Activated T-helper 1 cell treated with anti-CD3 and anti-CD28 coated beads, Interleukin-12 subunit alpha, Interleukin-12 subunit beta, Interleukin-2, Interleukin-4 antibody, amounts not matched to agents 30 ng/mL and 10 ng/mL and 1 ng/mL, durations not matched to agents 14 hours and 24 hours and 36 hours (primary cell): ENCODE measurements at regions not wholly inside any gene's neighbourhood (a gene's known extent, or its start where the extent isn't known, plus 50 kb on each side); places are given as distances from the start of the nearest gene placed in this dataset.
"Not testable (repeated sequence)": the region's sequence is repeated elsewhere in the genome, so short reads cannot be mapped to it uniquely, and the experiment has no call there.

ENCODE experiments used
- DNase-seq: peaks from one replicate; pipeline ENCODE4 v3.0.0; 2021; ENCODE audit warnings: low spot score
- H3K27ac Mint-ChIP-seq: one replicate; pipeline ENCODE4 v1.8.0; 2021; ENCODE audit warnings: mild to moderate bottlenecking, mixed read lengths
- H3K27me3 Mint-ChIP-seq: one replicate; pipeline ENCODE4 v1.8.0; 2022; ENCODE audit warnings: mild to moderate bottlenecking, moderate library complexity, mixed read lengths; ENCODE audit not compliant: insufficient read depth
- H3K36me3 Mint-ChIP-seq: one replicate; pipeline ENCODE4 v1.8.0; 2021; ENCODE audit warnings: low read depth, mixed read lengths
- H3K4me1 Mint-ChIP-seq: one replicate; pipeline ENCODE4 v1.8.0; 2021; ENCODE audit warnings: low read depth, mixed read lengths
- H3K4me3 Mint-ChIP-seq: one replicate; pipeline ENCODE4 v1.8.0; 2021; ENCODE audit warnings: mild to moderate bottlenecking, moderate library complexity, mixed read lengths
- H3K9me3 Mint-ChIP-seq: one replicate; pipeline ENCODE4 v1.8.0; 2021; ENCODE audit warnings: mixed read lengths
- intact Hi-C: fragments of 100-400 bp; cut with micrococcal nuclease; formaldehyde crosslinking; loops from one replicate; pipeline ENCODE4 v1.15.1; 2024

GRCh38 chr11:29161191-29161590 is 855.6 kb downstream of the KCNA4 start:
- H3K27me3 Mint-ChIP-seq = no peaks in the 10 kb centered on the region

DNA sequence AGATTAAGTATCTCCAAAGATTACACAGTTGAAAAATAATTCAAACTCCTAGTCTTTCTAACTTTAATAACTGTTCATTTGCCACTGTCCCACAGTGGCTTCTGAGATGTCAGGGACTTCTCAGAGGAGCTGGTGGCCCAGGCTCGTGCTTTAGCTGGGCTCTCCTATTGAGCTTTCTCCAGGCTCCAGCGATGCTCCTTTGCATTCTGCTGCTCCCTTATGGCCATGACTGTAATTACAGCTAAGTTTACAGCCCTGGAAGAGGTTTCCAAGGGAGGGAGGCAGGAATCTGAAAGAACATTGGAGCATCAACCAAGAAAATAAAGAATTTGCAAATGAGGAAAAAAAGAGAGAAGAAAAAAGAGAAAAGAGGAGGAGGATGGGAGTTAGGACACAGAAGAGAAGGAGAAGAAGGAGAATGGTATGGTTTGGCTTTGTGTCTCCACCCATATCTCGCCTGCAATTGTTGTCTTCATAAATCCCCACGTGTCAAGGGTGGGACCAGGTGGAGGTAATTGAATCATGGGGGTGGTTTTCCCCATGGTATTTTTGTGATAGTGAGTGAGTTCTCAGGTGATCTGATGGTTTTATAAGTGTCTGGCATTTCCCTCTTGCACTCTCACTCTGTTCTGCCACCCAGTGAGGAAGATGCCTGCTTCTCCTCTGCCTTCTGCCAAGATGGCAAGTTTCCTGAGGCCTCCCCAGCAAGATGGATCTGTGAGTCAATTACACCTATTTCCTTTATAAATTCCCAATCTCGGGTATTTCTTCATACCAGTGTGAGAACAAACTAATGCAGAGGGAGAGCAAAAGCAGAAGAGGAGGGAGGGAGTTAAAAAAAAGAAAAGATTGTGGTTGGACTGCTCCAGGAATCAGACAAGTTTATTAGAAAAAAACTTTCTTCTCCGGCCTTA is 857.0 kb downstream of the KCNA4 start:
- H3K27ac Mint-ChIP-seq = no peak overlapping the region
- DNase-seq = no peak
- H3K4me3 Mint-ChIP-seq = no peak overlapping the region
- H3K4me1 Mint-ChIP-seq = no peaks in the 10 kb centered on the region
- no peaks in the 10 kb centered on the region for H3K9me3 Mint-ChIP-seq
- intact Hi-C loops = no loop called here
- no peaks in the 10 kb centered on the region for H3K27me3 Mint-ChIP-seq
- H3K36me3 Mint-ChIP-seq = no peaks in the 10 kb centered on the region

More at GRCh38 chr11:29161191-29161590, 855.6 kb downstream of the KCNA4 start:
- no peak for DNase-seq
- Mint-ChIP-seq H3K4me3 (no peak overlapping the region), H3K4me1 (no peaks in the 10 kb centered on the region), H3K9me3 (no peaks in the 10 kb centered on the region), H3K36me3 (no peaks in the 10 kb centered on the region), H3K27ac (no peak overlapping the region)
- intact Hi-C loops = no loop called here

DNA sequence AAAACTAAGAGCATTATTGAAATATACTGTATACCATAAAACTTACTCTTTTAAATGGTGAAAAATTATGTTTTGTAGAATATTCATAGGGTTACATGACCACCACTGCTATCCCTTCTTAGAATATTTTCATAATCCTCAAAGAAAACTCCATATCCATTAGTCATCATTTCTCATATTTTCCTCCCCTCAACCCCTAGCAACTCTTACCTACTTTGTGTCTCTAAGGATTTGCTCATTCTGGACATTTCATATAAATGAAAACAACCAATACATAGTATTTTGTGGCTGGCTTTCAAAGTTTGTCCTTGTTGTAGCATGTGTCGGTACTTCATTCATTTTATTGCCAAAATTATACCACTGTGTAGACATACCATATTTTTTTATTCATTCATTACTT is 863.8 kb downstream of the KCNA4 start:
- intact Hi-C loops = no loop called here
- no peaks in the 10 kb centered on the region for H3K4me1 Mint-ChIP-seq
- no peak overlapping the region for H3K27ac Mint-ChIP-seq
- no peaks in the 10 kb centered on the region for H3K9me3 Mint-ChIP-seq
- DNase-seq = no peak
- H3K27me3 Mint-ChIP-seq = no peaks in the 10 kb centered on the region
- no peaks in the 10 kb centered on the region for H3K36me3 Mint-ChIP-seq
- H3K4me3 Mint-ChIP-seq = no peak overlapping the region

DNA sequence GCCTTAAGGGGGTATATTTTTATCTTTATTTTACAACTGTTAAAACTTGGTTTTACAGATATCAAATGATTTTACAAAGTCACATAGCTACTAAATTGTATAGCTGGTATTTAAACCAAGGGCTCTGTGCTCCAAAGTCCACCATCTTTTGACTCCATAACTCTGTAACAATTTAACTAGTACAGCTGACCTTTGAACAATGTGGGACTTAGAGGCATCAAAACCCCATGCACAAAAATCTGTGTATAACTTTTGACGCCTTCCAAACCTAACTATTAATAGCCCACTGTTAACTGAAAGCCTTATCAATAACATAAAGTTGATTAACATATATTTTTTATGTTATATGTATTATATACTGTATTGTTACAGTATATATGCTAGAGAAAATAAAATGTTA is 874.3 kb downstream of the KCNA4 start:
- H3K4me3 Mint-ChIP-seq, intact Hi-C loops, H3K27ac Mint-ChIP-seq, DNase-seq, H3K36me3 Mint-ChIP-seq, H3K27me3 Mint-ChIP-seq, H3K4me1 Mint-ChIP-seq: not testable (repeated sequence)
- H3K9me3 Mint-ChIP-seq = peaks cover 14% of the 10 kb centered on the region

- H3K27ac Mint-ChIP-seq = no peak overlapping the region
- DNase-seq = no peak
- intact Hi-C loops = no loop called here
- H3K9me3 Mint-ChIP-seq = no peaks in the 10 kb centered on the region
- H3K36me3 Mint-ChIP-seq = no peaks in the 10 kb centered on the region
- H3K27me3 Mint-ChIP-seq = no peaks in the 10 kb centered on the region
- no peak overlapping the region for H3K4me3 Mint-ChIP-seq
- no peaks in the 10 kb centered on the region for H3K4me1 Mint-ChIP-seq
Measured at GRCh38 chr11:29135504-29135903, 881.3 kb downstream of the KCNA4 start.

GRCh38 chr11:29131055-29131454 is 885.8 kb downstream of the KCNA4 start:
- DNase-seq = no peak
- no peaks in the 10 kb centered on the region for H3K4me1 Mint-ChIP-seq
- H3K36me3 Mint-ChIP-seq = no peaks in the 10 kb centered on the region
- H3K27me3 Mint-ChIP-seq = no peaks in the 10 kb centered on the region
- no peak overlapping the region for H3K27ac Mint-ChIP-seq
- intact Hi-C loops = no loop called here
- no peak overlapping the region for H3K4me3 Mint-ChIP-seq
- H3K9me3 Mint-ChIP-seq = no peaks in the 10 kb centered on the region

DNA sequence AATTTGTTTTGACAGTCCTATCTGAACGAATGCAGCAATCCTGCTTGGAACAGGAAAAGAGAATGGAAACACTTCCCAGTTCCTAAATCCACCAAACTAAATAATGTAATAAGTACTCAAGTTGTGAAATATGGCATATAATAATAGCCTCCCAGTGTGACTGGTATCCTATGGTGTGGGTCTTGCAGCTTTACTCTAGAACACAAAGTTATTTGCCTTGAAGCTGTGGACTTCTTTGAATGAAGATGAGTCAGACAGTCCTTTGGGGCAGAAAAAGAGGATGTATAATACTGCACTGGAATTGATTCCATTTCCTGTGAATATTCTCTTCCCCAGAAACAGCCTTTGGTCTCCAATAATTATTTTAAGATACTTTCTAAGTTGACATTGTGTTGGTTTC is 887.0 kb downstream of the KCNA4 start:
- Mint-ChIP-seq H3K27ac (no peak overlapping the region), H3K9me3 (no peaks in the 10 kb centered on the region), H3K4me1 (no peaks in the 10 kb centered on the region), H3K4me3 (no peak overlapping the region), H3K36me3 (no peaks in the 10 kb centered on the region), H3K27me3 (no peaks in the 10 kb centered on the region)
- no peak for DNase-seq
- intact Hi-C loops = no loop called here

- intact Hi-C loops = no loop called here
- Mint-ChIP-seq H3K4me1 (no peaks in the 10 kb centered on the region), H3K27ac (no peak overlapping the region), H3K27me3 (no peaks in the 10 kb centered on the region), H3K36me3 (no peaks in the 10 kb centered on the region), H3K9me3 (no peaks in the 10 kb centered on the region), H3K4me3 (no peak overlapping the region)
- no peak for DNase-seq
Measured at GRCh38 chr11:29127461-29127860, 889.4 kb downstream of the KCNA4 start.

- intact Hi-C loops = no loop called here
- Mint-ChIP-seq H3K36me3 (no peaks in the 10 kb centered on the region), H3K27ac (no peak overlapping the region), H3K27me3 (no peaks in the 10 kb centered on the region), H3K4me3 (no peak overlapping the region), H3K4me1 (no peaks in the 10 kb centered on the region), H3K9me3 (no peaks in the 10 kb centered on the region)
- DNase-seq = no peak
Measured at GRCh38 chr11:29125606-29126005, 891.2 kb downstream of the KCNA4 start.

GRCh38 chr11:29124470-29124869 is 892.4 kb downstream of the KCNA4 start:
- H3K4me1 Mint-ChIP-seq = no peaks in the 10 kb centered on the region
- intact Hi-C loops = no loop called here
- no peaks in the 10 kb centered on the region for H3K27me3 Mint-ChIP-seq
- no peak overlapping the region for H3K27ac Mint-ChIP-seq
- H3K36me3 Mint-ChIP-seq = no peaks in the 10 kb centered on the region
- H3K9me3 Mint-ChIP-seq = no peaks in the 10 kb centered on the region
- no peak overlapping the region for H3K4me3 Mint-ChIP-seq
- no peak for DNase-seq

GRCh38 chr11:29119707-29120618 is 896.9 kb downstream of the KCNA4 start:
- Mint-ChIP-seq H3K9me3 (no peaks in the 10 kb centered on the region), H3K4me1 (no peaks in the 10 kb centered on the region), H3K27me3 (no peaks in the 10 kb centered on the region), H3K4me3 (no peak overlapping the region), H3K36me3 (no peaks in the 10 kb centered on the region), H3K27ac (no peak overlapping the region)
- no peak for DNase-seq
- intact Hi-C loops = loop anchor here (10.0 kb wide), 1 partner anchor 65 kb away; no protein-coding TSS in a partner anchor

DNA sequence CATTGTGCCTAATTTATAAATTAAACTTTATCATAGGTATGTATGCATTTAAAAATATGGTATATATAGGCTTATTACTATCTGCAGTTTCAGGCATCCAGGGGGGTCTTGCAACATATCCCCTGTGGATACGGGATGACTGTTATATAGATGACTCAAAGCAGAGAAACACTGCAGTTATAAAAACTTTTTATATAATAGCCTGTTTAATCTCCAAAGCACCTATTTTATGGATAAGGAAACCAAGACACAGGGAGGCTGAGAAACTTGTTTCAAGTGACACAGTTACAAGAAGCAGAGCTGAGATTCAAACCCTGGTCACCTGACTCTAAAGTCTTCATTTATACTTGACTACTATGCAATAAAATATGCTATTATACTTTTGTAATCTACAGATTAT is 897.7 kb downstream of the KCNA4 start:
- Mint-ChIP-seq H3K27me3 (no peaks in the 10 kb centered on the region), H3K4me3 (no peak overlapping the region), H3K9me3 (no peaks in the 10 kb centered on the region), H3K36me3 (no peaks in the 10 kb centered on the region), H3K27ac (no peak overlapping the region), H3K4me1 (no peaks in the 10 kb centered on the region)
- intact Hi-C loops = loop anchor here (10.0 kb wide), 1 partner anchor 64 kb away; no protein-coding TSS in a partner anchor
- no peak for DNase-seq

DNA sequence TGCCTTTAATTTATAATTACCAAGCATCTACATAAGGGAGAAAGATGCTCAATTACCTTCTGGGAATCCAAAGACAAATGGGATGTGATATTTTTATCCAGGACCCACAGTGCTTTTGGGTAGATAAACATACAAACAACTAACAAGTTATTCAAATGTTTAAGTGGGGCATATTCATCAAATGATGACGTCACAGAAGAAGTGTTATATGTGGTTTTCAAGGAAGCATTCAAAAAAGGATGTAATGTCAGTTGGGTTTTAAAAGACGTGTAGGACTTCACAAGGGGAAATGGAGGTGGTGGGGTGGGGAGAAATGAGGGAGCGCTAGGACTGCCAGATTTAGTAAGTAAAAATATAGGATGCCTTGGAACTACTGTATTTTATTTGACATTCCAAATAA is 915.9 kb downstream of the KCNA4 start:
- H3K4me3 Mint-ChIP-seq = no peak overlapping the region
- intact Hi-C loops = no loop called here
- H3K4me1 Mint-ChIP-seq = no peaks in the 10 kb centered on the region
- H3K9me3 Mint-ChIP-seq = peaks cover 21% of the 10 kb centered on the region
- DNase-seq = no peak
- H3K27me3 Mint-ChIP-seq = no peaks in the 10 kb centered on the region
- H3K27ac Mint-ChIP-seq = no peak overlapping the region
- no peaks in the 10 kb centered on the region for H3K36me3 Mint-ChIP-seq
